Activated CD4-positive, alpha-beta T cell treated with anti-CD3 and anti-CD28 coated beads, Interleukin-2, amount 50 U/mL, for 48 hours (primary cell): ENCODE measurements at regions not wholly inside any gene's neighbourhood (a gene's known extent, or its start where the extent isn't known, plus 50 kb on each side); places are given as distances from the start of the nearest gene placed in this dataset.

ENCODE experiments used
- DNase-seq, 2 experiments: peaks; one replicate each; pipeline ENCODE4 v3.0.0-alpha.2; 2020

DNA sequence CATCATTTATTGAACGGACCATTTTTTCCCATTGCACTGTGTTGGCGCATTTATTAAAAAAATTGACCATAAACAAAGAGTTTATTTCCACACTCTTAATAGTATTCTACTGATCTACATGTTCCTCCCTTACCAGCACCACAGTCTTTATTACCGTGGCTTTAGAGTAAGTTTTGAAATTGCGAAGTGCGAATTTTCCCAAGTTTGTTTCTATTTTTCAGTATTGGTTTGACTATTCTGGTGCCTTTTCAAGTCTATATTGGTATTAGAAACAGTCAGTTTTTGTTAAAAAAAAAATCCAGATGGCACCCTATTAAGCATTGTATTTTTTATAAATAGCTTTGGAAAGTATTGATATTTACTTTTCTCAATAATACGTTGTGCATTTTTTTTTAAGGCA, 795.1 kb upstream of the HS6ST1 start:
- DNase-seq: no peak

DNA sequence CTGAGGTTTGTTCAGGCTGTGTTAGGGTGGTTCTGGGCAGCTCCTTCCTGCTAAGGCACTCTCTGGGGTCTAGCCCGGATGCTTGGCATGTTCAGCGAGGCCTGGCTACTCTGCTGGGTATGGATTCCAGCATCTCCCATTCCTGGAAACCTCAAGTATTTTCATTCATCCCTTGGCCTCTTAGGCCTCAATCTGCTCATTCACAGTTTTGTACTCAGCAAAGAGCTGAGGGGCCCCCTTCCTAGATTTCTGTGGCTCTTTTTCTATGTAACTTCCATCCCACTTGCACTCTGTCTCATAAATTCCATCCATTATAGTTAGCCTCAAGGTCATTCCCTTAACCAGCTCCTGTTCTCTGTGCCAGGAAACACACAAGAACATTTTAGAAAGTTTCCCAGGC, 798.8 kb upstream of the HS6ST1 start:
- DNase-seq: no peak

DNA sequence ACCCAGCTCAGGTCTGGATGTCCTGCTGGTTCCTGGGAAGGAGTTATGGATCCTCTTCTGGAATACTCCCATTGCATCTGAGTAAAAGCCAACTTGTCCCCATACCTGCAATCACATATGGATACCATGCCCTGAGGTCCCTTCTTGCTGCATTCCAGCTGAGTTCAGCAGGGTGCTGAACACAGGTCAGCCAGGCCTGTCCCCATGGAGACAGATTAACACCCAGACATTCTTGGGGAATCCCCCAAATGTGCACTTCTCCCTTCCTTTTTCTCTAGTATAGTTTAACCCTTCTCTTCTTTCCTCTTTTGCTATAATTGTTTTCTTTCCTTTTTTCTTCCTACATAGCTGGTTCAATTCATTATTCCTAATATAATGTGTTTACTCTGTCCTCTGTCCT, 799.6 kb upstream of the HS6ST1 start:
- DNase-seq: no peak

- DNase-seq: no peak
These were observed 810.4 kb upstream of the HS6ST1 start for GRCh38 chr2:129129087-129129486.

GRCh38 chr2:129133692-129134641, 815.3 kb upstream of the HS6ST1 start:
- no peak for DNase-seq

DNA sequence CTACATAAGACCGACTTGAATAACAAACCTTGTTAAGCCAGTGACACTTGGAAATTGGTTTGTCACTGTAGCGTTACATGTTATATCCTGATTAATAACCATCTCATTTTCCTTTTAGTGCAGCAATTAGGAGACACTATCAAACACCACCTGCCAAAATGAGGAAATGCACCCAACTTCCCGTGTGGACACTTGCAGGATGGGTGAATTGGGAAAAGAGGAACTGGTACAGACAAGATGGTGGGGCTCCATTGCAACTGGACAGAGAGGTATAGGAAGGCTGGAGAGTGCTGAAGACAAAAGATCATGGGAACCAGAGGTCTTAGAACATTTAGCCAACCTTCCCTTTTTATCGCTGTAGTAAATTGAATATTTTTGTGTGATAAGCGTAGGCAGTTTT, 816.3 kb upstream of the HS6ST1 start:
- DNase-seq: no peak

DNA sequence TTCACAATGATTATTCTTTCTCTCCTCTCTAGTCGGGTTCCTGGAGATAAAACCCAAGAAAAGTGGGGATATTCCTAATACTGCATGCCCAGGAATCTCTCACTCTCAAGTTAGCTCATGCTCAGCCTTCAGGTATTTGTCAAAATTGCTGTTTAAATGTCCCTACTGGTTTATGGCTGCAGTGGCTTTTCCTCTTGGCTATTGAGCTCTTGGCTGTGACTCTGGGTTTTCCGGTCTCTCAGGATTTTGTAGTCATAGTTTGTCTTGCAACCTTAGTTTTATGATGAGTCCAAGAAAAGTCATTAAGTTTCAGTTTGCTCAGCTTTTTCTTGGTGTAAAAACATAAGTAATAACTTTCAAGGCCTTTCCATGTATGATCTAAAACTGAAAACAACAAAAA, 820.7 kb upstream of the HS6ST1 start:
- no peak for DNase-seq

GRCh38 chr2:129142465-129142864, 823.8 kb upstream of the HS6ST1 start:
- DNase-seq: no peak

- no peak for DNase-seq
These were observed 825.6 kb upstream of the HS6ST1 start for GRCh38 chr2:129144082-129144791.

- DNase-seq: no peak
These were observed 827.0 kb upstream of the RAB6C start for GRCh38 chr2:129152514-129152913.

GRCh38 chr2:129160879-129161278, 818.6 kb upstream of the RAB6C start:
- DNase-seq: no peak

- DNase-seq: no peak
These were observed 815.1 kb upstream of the RAB6C start for GRCh38 chr2:129164220-129164949.

GRCh38 chr2:129165006-129165405, 814.5 kb upstream of the RAB6C start:
- no peak for DNase-seq

GRCh38 chr2:129167456-129167855, 812.0 kb upstream of the RAB6C start:
- DNase-seq: no peak

GRCh38 chr2:129170570-129170969, 808.9 kb upstream of the RAB6C start:
- no peak for DNase-seq

DNA sequence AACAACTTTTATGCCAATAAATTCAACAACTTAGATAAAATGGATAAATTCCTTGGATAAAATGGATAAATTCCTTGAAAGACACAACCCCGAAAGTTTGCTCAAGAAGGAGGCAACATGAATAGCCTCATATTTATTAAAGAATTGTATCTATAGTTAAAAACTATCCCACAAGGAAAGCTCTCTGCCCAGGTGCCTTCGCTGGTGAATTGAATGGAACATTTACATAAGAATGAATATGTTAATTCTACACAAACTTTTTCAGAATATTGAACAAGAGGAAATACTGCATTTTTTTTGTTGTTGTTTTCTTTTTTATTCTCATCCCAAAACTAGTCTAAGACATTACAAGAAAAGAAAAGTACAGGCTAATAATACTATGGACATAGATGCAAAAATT, 805.3 kb upstream of the RAB6C start:
- no peak for DNase-seq

DNA sequence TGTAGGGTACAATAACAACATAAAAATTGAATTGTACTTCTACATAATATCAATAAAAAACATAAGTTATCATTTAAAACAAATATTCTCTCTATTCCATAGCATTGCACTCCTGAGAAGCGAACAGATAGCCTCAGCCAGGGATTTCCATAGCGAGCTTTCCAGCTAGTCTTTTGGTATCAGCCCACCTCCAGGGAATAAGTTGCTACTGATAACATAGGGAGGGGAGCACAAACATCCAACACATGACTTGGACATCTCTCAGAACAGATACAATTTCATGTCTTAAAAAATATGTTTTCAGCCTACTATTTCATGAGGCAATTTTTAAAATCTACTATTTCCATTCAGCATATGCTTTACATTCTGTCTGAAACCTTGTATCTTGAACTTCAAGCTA, 804.4 kb upstream of the RAB6C start:
- DNase-seq: no peak

GRCh38 chr2:129176375-129176774, 803.1 kb upstream of the RAB6C start:
- no peak for DNase-seq

DNA sequence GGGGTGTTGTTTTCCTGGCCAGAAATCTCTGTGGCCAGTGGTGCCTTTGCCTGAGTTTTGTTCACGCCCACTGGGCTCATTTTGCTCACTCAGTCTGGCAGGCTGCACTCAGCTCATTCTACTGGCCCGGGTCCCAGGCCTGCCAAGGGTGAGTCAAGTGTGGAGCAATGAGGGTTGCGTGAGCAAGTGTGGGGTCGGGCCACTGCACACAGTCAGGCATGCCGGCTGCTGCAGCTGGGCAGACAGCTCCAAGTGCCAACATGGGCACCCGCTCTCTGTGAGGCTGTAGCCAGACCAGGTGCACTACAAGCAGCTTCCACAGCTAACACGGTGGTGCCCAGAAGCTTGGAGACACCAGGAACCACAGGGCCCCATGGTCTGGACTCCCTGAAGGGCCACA, 801.1 kb upstream of the RAB6C start:
- no peak for DNase-seq

GRCh38 chr2:129179199-129179598, 800.3 kb upstream of the RAB6C start:
- DNase-seq: no peak

DNA sequence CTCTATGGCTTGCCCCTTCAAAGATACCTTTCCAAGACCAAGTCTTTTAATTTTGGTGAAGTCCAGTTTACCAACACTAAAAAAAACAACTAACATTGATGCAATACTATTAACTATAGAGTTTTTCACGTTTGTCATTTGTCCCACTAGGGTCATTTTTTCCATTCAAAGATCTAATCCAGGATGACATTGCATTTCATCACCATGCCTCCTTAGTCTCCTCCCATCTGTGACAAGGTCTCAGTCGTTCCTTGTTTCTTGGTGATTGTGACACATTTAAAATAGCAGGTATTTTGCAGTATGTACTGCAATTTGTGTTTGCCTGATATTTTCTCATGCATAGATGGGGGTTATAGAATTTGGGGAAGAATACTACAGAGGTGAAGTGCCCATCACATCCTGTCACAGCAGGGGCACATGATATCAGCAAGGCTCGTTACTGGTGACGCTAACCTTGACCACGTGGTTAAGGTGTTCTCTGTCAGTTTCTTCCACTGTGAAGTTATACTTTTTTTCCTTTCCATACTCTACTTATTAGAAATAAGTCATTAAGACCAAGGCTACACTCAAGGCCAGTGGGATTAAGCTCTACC, 799.2 kb upstream of the RAB6C start:
- DNase-seq: no peak

DNA sequence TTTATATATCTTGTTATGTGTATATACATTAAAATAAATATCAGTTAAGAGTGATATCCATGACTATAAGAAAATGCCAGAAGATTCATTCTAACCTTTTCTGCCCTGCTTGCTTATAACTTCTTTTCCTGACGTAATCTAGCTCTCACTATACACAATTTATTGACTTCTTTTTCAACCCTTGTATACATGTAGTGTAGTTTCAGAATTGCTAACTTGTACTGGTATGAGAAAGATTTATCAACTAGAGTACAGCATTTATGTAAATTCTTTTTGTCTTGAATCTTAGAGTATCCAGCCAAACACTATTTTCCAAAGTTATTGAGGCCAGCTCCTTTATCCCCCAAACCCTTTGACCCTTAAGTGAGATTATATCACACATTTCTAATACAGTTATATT, 798.0 kb upstream of the RAB6C start:
- no peak for DNase-seq

DNA sequence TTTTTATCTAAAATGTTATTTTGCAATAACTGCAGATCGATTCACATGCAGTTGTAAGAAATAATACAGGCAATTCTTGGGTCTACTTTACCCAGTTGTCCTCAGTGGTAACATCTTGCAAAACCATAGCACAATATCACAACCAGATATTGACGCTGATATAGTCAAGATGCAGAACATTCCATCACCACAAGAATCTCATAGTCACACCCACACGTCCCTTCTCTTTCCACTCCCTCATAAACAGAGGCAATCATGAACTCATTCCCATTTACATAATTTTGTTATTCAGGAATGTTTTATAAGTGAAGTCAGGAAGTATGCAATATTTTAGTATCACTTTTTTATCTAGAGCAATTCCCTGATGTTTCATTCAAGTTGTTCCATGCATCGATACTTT, 797.5 kb upstream of the RAB6C start:
- DNase-seq: no peak
